GM23338 (cell line): ENCODE measurements at regions not wholly inside any gene's neighbourhood (a gene's known extent, or its start where the extent isn't known, plus 50 kb on each side); places are given as distances from the start of the nearest gene placed in this dataset.

Experiments
- ATAC-seq: fragments of 200-7000 bp; cut with Tn5 transposase; 3 replicates; pipeline ENCODE4 v1.9.1; 2020
- DNase-seq: peaks from one replicate; pipeline ENCODE4 v3.0.0-alpha.2; 2015; ENCODE audit warnings: low spot score
- H2AFZ ChIP-seq: fragments of 200-600 bp; sonication (generic); 2 replicates; pipeline ENCODE4 v1.8.0; 2016; ENCODE audit warnings: antibody characterized with exemption, mild to moderate bottlenecking, moderate library complexity
- H3F3A ChIP-seq: fragments of 200-600 bp; sonication (generic); replicated peaks from 2 replicates; pipeline ENCODE4 v1.8.0; 2017; ENCODE audit warnings: antibody characterized with exemption, mixed run types, low read depth
- H3K27ac ChIP-seq: fragments of 200-600 bp; sonication (generic); 2 replicates; pipeline ENCODE4 v1.6.1; 2016; ENCODE audit warnings: low read depth
- H3K27me3 ChIP-seq: fragments of 200-600 bp; sonication (generic); 2 replicates; pipeline ENCODE4 v1.8.0; 2016; ENCODE audit warnings: mild to moderate bottlenecking, mixed run types, moderate library complexity; ENCODE audit not compliant: insufficient read depth
- H3K36me3 ChIP-seq: fragments of 200-600 bp; sonication (generic); 2 replicates; pipeline ENCODE4 v1.8.0; 2016; ENCODE audit warnings: mild to moderate bottlenecking; ENCODE audit not compliant: insufficient read depth
- H3K4me1 ChIP-seq: fragments of 200-600 bp; sonication (generic); 2 replicates; pipeline ENCODE4 v1.8.0; 2016; ENCODE audit warnings: mild to moderate bottlenecking, moderate library complexity; ENCODE audit not compliant: insufficient read depth
- H3K4me2 ChIP-seq: fragments of 200-600 bp; sonication (generic); 2 replicates; pipeline ENCODE4 v1.7.1; 2017; ENCODE audit warnings: mixed run types
- H3K4me3 ChIP-seq: fragments of 200-600 bp; sonication (generic); 2 replicates; pipeline ENCODE4 v1.6.1; 2016; ENCODE audit warnings: mixed run types
- H3K79me2 ChIP-seq: fragments of 200-600 bp; sonication (generic); replicated peaks from 2 replicates; pipeline ENCODE4 v1.8.0; 2017; ENCODE audit warnings: mild to moderate bottlenecking; ENCODE audit not compliant: insufficient read depth
- H3K9me2 ChIP-seq: fragments of 200-600 bp; sonication (generic); 2 replicates; pipeline ENCODE4 v1.8.0; 2017; ENCODE audit not compliant: insufficient read depth
- H4K20me1 ChIP-seq: fragments of 200-600 bp; sonication (generic); replicated peaks from 2 replicates; pipeline ENCODE4 v1.8.0; 2017; ENCODE audit warnings: mild to moderate bottlenecking; ENCODE audit not compliant: insufficient read depth
- H3K27ac Mint-ChIP-seq: 2 replicates; pipeline ENCODE4 v1.8.0; 2020; ENCODE audit warnings: inconsistent platforms, mild to moderate bottlenecking, moderate library complexity, mixed read lengths
- H3K27me3 Mint-ChIP-seq: 3 replicates; pipeline ENCODE4 v1.8.0; 2022; ENCODE audit warnings: low read depth, mild to moderate bottlenecking, moderate library complexity, mixed read lengths, inconsistent platforms; ENCODE audit not compliant: insufficient read depth, poor library complexity
- H3K36me3 Mint-ChIP-seq: 3 replicates; pipeline ENCODE4 v1.8.0; 2021; ENCODE audit warnings: low read depth, mild to moderate bottlenecking, inconsistent platforms, moderate library complexity, mixed read lengths
- H3K4me1 Mint-ChIP-seq: 3 replicates; pipeline ENCODE4 v1.8.0; 2020; ENCODE audit warnings: mild to moderate bottlenecking, inconsistent platforms, mixed read lengths
- H3K4me3 Mint-ChIP-seq: 3 replicates; pipeline ENCODE4 v1.8.0; 2021; ENCODE audit warnings: moderate library complexity, mild to moderate bottlenecking, inconsistent platforms, mixed read lengths
- H3K9me3 Mint-ChIP-seq: 3 replicates; pipeline ENCODE4 v1.8.0; 2020; ENCODE audit warnings: moderate library complexity, mild to moderate bottlenecking, inconsistent platforms, mixed read lengths
- CREB1 ChIP-seq: fragments of 250-450 bp; sonication (Bioruptor Pico); IDR thresholded peaks from 2 replicates; pipeline ENCODE4 v1.5.0; 2020; ENCODE audit warnings: low read depth, mild to moderate bottlenecking, moderate library complexity
- EZH2 ChIP-seq: fragments of 200-600 bp; sonication (generic); IDR thresholded peaks from one replicate; pipeline ENCODE4 v1.8.0; 2017; ENCODE audit warnings: antibody characterized with exemption, mild to moderate bottlenecking, low read depth; ENCODE audit not compliant: unreplicated experiment
- EZH2phosphoT487 ChIP-seq: fragments of 200-600 bp; sonication (generic); IDR thresholded peaks from one replicate; pipeline ENCODE4 v1.8.1; 2018; ENCODE audit warnings: antibody characterized with exemption; ENCODE audit not compliant: unreplicated experiment
- JUNB ChIP-seq: IDR thresholded peaks from one replicate; pipeline ENCODE4 v1.6.1; 2016; ENCODE audit warnings: antibody characterized with exemption; ENCODE audit not compliant: unreplicated experiment
- NANOG ChIP-seq: IDR thresholded peaks from 2 replicates; pipeline ENCODE4 v1.6.1; 2016; ENCODE audit warnings: antibody characterized with exemption, borderline replicate concordance
- POLR2AphosphoS5 ChIP-seq: IDR thresholded peaks from 2 replicates; pipeline ENCODE4 v1.6.1; 2016; ENCODE audit warnings: antibody characterized with exemption, low read depth
- STAT1 ChIP-seq: IDR thresholded peaks from one replicate; pipeline ENCODE4 v1.6.1; 2016; ENCODE audit warnings: antibody characterized with exemption; ENCODE audit not compliant: unreplicated experiment
- ZNF114 ChIP-seq: fragments of 250-450 bp; sonication (Bioruptor Pico); IDR thresholded peaks from 2 replicates; pipeline ENCODE4 v1.5.0; 2020; ENCODE audit warnings: mild to moderate bottlenecking, moderate library complexity
- ZNF331 ChIP-seq: fragments of 250-450 bp; sonication (Bioruptor Pico); IDR thresholded peaks from 2 replicates; pipeline ENCODE4 v1.5.0; 2020; ENCODE audit warnings: low read depth, mild to moderate bottlenecking, moderate library complexity
- TF ChIP-seq, protein P1 (sequence below), 2 experiments: fragments of 200-600 bp in 1 of 2; sonication (generic) in 1 of 2; conservative IDR thresholded peaks; 2 replicates each; pipeline versions ENCODE4 v1.5.1 to v1.6.1; 2016 to 2017; ENCODE audit warnings: antibody characterized with exemption in 2 of 2, low read depth in 2 of 2, mild to moderate bottlenecking in 2 of 2, moderate library complexity in 1 of 2
- TF ChIP-seq, protein P2 (sequence below): fragments of 250-450 bp; sonication (Bioruptor Pico); IDR thresholded peaks from 2 replicates; pipeline ENCODE4 v1.5.0; 2020; ENCODE audit warnings: mild to moderate bottlenecking, moderate library complexity
- TF ChIP-seq, protein P3 (sequence below): IDR thresholded peaks from one replicate; pipeline ENCODE4 v1.6.1; 2018; ENCODE audit warnings: antibody characterized with exemption; ENCODE audit not compliant: unreplicated experiment
- TF ChIP-seq, protein P4 (sequence below): IDR thresholded peaks from 2 replicates; pipeline ENCODE4 v1.6.1; 2016; ENCODE audit warnings: antibody characterized with exemption

DNA sequence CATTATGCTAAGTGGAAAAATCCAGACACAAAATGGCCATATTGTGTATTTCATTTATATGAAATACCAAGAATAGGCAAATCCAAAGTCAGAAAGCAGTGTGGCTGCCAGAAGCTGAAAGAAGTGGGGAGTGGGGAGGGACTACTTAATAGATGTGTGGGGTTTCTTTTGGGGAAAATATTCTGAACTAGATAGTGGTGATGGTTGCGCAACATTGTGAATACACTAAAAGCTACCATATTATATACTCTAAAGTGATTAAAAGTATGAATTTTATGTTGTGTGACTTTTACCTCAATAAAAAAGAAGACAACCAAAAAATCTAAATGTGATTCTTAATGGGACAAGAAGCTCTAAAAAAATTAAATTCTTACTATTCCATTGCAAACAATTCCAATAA lies 272.6 kb downstream of the DAD1 start:
- ATAC-seq (no peak), DNase-seq (no peak)
- Mint-ChIP-seq H3K27ac (no peak overlapping the region), H3K4me3 (no peak overlapping the region), H3K27me3 (peaks cover 3% of the 10 kb centered on the region), H3K36me3 (no peaks in the 10 kb centered on the region), H3K9me3 (no peaks in the 10 kb centered on the region), H3K4me1 (0 out of 3 replicates have a peak, but pooled peaks cover 5% of the 10 kb centered on the region)
- Histone ChIP-seq H3K27ac (no peak overlapping the region), H3K4me1 (no peaks in the 10 kb centered on the region), H3K4me2 (no peak overlapping the region), H3K4me3 (no peak overlapping the region), H3F3A (no peaks in the 10 kb centered on the region), H3K27me3 (no peaks in the 10 kb centered on the region), H3K9me2 (no peaks in the 10 kb centered on the region), H2AFZ (no peak overlapping the region), H3K36me3 (no peaks in the 10 kb centered on the region), H4K20me1 (no peaks in the 10 kb centered on the region), H3K79me2 (no peaks in the 10 kb centered on the region)
- TF ChIP-seq, protein P1, sequence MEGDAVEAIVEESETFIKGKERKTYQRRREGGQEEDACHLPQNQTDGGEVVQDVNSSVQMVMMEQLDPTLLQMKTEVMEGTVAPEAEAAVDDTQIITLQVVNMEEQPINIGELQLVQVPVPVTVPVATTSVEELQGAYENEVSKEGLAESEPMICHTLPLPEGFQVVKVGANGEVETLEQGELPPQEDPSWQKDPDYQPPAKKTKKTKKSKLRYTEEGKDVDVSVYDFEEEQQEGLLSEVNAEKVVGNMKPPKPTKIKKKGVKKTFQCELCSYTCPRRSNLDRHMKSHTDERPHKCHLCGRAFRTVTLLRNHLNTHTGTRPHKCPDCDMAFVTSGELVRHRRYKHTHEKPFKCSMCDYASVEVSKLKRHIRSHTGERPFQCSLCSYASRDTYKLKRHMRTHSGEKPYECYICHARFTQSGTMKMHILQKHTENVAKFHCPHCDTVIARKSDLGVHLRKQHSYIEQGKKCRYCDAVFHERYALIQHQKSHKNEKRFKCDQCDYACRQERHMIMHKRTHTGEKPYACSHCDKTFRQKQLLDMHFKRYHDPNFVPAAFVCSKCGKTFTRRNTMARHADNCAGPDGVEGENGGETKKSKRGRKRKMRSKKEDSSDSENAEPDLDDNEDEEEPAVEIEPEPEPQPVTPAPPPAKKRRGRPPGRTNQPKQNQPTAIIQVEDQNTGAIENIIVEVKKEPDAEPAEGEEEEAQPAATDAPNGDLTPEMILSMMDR (conservative IDR thresholded peaks at IDR 0.05; ENCODE audit: low read depth in 2 of 2), result no peak
- TF ChIP-seq JUNB, result no peak
- TF ChIP-seq NANOG, result no peak
- no peak for TF ChIP-seq STAT1
- no peak for TF ChIP-seq CREB1 (CRISPR knock-in tag)
- no peak for TF ChIP-seq POLR2AphosphoS5
- TF ChIP-seq ZNF114 (CRISPR knock-in tag), result no peak
- TF ChIP-seq, protein P2, sequence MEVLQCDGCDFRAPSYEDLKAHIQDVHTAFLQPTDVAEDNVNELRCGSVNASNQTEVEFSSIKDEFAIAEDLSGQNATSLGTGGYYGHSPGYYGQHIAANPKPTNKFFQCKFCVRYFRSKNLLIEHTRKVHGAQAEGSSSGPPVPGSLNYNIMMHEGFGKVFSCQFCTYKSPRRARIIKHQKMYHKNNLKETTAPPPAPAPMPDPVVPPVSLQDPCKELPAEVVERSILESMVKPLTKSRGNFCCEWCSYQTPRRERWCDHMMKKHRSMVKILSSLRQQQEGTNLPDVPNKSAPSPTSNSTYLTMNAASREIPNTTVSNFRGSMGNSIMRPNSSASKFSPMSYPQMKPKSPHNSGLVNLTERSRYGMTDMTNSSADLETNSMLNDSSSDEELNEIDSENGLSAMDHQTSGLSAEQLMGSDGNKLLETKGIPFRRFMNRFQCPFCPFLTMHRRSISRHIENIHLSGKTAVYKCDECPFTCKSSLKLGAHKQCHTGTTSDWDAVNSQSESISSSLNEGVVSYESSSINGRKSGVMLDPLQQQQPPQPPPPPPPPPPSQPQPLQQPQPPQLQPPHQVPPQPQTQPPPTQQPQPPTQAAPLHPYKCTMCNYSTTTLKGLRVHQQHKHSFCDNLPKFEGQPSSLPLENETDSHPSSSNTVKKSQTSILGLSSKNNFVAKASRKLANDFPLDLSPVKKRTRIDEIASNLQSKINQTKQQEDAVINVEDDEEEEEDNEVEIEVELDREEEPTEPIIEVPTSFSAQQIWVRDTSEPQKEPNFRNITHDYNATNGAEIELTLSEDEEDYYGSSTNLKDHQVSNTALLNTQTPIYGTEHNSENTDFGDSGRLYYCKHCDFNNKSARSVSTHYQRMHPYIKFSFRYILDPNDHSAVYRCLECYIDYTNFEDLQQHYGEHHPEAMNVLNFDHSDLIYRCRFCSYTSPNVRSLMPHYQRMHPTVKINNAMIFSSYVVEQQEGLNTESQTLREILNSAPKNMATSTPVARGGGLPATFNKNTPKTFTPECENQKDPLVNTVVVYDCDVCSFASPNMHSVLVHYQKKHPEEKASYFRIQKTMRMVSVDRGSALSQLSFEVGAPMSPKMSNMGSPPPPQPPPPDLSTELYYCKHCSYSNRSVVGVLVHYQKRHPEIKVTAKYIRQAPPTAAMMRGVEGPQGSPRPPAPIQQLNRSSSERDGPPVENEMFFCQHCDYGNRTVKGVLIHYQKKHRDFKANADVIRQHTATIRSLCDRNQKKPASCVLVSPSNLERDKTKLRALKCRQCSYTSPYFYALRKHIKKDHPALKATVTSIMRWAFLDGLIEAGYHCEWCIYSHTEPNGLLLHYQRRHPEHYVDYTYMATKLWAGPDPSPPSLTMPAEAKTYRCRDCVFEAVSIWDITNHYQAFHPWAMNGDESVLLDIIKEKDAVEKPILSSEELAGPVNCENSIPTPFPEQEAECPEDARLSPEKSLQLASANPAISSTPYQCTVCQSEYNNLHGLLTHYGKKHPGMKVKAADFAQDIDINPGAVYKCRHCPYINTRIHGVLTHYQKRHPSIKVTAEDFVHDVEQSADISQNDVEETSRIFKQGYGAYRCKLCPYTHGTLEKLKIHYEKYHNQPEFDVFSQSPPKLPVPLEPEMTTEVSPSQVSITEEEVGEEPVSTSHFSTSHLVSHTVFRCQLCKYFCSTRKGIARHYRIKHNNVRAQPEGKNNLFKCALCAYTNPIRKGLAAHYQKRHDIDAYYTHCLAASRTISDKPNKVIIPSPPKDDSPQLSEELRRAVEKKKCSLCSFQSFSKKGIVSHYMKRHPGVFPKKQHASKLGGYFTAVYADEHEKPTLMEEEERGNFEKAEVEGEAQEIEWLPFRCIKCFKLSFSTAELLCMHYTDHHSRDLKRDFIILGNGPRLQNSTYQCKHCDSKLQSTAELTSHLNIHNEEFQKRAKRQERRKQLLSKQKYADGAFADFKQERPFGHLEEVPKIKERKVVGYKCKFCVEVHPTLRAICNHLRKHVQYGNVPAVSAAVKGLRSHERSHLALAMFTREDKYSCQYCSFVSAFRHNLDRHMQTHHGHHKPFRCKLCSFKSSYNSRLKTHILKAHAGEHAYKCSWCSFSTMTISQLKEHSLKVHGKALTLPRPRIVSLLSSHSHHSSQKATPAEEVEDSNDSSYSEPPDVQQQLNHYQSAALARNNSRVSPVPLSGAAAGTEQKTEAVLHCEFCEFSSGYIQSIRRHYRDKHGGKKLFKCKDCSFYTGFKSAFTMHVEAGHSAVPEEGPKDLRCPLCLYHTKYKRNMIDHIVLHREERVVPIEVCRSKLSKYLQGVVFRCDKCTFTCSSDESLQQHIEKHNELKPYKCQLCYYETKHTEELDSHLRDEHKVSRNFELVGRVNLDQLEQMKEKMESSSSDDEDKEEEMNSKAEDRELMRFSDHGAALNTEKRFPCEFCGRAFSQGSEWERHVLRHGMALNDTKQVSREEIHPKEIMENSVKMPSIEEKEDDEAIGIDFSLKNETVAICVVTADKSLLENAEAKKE (CRISPR knock-in tag), result no peak
- TF ChIP-seq EZH2phosphoT487, result no peak
- TF ChIP-seq, protein P3, sequence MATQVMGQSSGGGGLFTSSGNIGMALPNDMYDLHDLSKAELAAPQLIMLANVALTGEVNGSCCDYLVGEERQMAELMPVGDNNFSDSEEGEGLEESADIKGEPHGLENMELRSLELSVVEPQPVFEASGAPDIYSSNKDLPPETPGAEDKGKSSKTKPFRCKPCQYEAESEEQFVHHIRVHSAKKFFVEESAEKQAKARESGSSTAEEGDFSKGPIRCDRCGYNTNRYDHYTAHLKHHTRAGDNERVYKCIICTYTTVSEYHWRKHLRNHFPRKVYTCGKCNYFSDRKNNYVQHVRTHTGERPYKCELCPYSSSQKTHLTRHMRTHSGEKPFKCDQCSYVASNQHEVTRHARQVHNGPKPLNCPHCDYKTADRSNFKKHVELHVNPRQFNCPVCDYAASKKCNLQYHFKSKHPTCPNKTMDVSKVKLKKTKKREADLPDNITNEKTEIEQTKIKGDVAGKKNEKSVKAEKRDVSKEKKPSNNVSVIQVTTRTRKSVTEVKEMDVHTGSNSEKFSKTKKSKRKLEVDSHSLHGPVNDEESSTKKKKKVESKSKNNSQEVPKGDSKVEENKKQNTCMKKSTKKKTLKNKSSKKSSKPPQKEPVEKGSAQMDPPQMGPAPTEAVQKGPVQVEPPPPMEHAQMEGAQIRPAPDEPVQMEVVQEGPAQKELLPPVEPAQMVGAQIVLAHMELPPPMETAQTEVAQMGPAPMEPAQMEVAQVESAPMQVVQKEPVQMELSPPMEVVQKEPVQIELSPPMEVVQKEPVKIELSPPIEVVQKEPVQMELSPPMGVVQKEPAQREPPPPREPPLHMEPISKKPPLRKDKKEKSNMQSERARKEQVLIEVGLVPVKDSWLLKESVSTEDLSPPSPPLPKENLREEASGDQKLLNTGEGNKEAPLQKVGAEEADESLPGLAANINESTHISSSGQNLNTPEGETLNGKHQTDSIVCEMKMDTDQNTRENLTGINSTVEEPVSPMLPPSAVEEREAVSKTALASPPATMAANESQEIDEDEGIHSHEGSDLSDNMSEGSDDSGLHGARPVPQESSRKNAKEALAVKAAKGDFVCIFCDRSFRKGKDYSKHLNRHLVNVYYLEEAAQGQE, result no peak
- no peak for TF ChIP-seq ZNF331 (CRISPR knock-in tag)
- TF ChIP-seq EZH2, result no peak
- TF ChIP-seq, protein P4, sequence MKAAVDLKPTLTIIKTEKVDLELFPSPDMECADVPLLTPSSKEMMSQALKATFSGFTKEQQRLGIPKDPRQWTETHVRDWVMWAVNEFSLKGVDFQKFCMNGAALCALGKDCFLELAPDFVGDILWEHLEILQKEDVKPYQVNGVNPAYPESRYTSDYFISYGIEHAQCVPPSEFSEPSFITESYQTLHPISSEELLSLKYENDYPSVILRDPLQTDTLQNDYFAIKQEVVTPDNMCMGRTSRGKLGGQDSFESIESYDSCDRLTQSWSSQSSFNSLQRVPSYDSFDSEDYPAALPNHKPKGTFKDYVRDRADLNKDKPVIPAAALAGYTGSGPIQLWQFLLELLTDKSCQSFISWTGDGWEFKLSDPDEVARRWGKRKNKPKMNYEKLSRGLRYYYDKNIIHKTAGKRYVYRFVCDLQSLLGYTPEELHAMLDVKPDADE, result no peak
